ENCODE measurements at regions not wholly inside any gene's neighbourhood (a gene's known extent, or its start where the extent isn't known, plus 50 kb on each side); places are given as distances from the start of the nearest gene placed in this dataset.

- no peak for TF ChIP-seq EP300 (IDR thresholded peaks at IDR 0.05)
- no peak for TF ChIP-seq POLR2A (IDR thresholded peaks at IDR 0.05)
- TF ChIP-seq, protein P1, sequence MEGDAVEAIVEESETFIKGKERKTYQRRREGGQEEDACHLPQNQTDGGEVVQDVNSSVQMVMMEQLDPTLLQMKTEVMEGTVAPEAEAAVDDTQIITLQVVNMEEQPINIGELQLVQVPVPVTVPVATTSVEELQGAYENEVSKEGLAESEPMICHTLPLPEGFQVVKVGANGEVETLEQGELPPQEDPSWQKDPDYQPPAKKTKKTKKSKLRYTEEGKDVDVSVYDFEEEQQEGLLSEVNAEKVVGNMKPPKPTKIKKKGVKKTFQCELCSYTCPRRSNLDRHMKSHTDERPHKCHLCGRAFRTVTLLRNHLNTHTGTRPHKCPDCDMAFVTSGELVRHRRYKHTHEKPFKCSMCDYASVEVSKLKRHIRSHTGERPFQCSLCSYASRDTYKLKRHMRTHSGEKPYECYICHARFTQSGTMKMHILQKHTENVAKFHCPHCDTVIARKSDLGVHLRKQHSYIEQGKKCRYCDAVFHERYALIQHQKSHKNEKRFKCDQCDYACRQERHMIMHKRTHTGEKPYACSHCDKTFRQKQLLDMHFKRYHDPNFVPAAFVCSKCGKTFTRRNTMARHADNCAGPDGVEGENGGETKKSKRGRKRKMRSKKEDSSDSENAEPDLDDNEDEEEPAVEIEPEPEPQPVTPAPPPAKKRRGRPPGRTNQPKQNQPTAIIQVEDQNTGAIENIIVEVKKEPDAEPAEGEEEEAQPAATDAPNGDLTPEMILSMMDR (IDR thresholded peaks at IDR 0.05): no peak
- TF ChIP-seq POLR2AphosphoS5 (IDR thresholded peaks at IDR 0.05): no peak
Observed at GRCh38 chr4:74547042-74547441, 102.1 kb downstream of the AREG start.

Data from gastroesophageal sphincter (tissue), 3 donors.